AG04450 (cell line): ENCODE measurements at regions not wholly inside any gene's neighbourhood (a gene's known extent, or its start where the extent isn't known, plus 50 kb on each side); places are given as distances from the start of the nearest gene placed in this dataset.
"Not testable (repeated sequence)": the region's sequence is repeated elsewhere in the genome, so short reads cannot be mapped to it uniquely, and the experiment has no call there.

Experiments
- CTCF ChIA-PET: fragments of 300-600, 350-600 bp; formaldehyde crosslinking; extraction: SDS; loops from one replicate; lab custom pipeline; 2022; ENCODE audit warnings: antibody characterized with exemption, inconsistent platforms; lab: Charles Lee
- POLR2A ChIA-PET: fragments of 350-600 bp; formaldehyde crosslinking; extraction: SDS; loops from one replicate; lab custom pipeline; 2021; ENCODE audit warnings: antibody characterized with exemption, inconsistent platforms; lab: Yijun Ruan, JAX
- DNase-seq: peaks from one replicate; pipeline ENCODE4 v3.0.0-alpha.2; 2011; ENCODE audit warnings: low read depth, low spot score
- H3K27ac ChIP-seq: one replicate; pipeline ENCODE4 v1.5.1; 2012; ENCODE audit warnings: low read depth, low read length, control low read depth
- H3K27me3 ChIP-seq: one replicate; pipeline ENCODE4 v1.6.0; 2012; ENCODE audit warnings: low read length; ENCODE audit not compliant: control insufficient read depth, insufficient read depth
- H3K4me3 ChIP-seq: 2 replicates; pipeline ENCODE4 v1.5.1; 2011; ENCODE audit warnings: mild to moderate bottlenecking, low read depth, low read length, control low read depth
- H3K9me3 ChIP-seq: 2 replicates; pipeline ENCODE4 v1.5.1; 2012; ENCODE audit warnings: low read length; ENCODE audit not compliant: control insufficient read depth, insufficient read depth
- TF ChIP-seq, protein P1 (sequence below): IDR thresholded peaks from 2 replicates; pipeline ENCODE4 v1.5.1; 2011; ENCODE audit warnings: low read depth, low read length, control low read depth, inconsistent platforms

DNA sequence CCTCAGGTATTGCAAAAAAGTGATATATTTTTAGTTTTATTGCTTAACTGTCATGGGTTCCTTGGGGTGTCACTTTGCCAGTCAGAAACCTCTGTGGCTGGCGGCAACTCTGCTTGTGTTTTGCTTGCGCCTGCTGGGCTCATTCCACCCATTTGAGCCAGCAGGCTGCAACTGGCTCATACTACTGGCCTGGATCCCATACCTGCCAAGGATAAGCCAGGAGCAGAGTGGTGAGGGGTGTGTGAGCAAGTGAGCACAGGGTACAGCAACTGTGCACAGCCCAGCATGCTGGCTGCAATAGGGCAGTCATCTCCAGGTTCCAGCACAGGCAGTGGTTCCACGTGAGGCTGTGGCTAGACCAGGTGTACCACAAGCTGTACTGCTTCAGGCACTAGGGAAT lies 687.5 kb downstream of the NYAP2 start:
- ChIA-PET CTCF (no interaction called here), POLR2A (no interaction called here)
- H3K27me3 ChIP-seq, result no peaks in the 10 kb centered on the region
- TF ChIP-seq, protein P1, sequence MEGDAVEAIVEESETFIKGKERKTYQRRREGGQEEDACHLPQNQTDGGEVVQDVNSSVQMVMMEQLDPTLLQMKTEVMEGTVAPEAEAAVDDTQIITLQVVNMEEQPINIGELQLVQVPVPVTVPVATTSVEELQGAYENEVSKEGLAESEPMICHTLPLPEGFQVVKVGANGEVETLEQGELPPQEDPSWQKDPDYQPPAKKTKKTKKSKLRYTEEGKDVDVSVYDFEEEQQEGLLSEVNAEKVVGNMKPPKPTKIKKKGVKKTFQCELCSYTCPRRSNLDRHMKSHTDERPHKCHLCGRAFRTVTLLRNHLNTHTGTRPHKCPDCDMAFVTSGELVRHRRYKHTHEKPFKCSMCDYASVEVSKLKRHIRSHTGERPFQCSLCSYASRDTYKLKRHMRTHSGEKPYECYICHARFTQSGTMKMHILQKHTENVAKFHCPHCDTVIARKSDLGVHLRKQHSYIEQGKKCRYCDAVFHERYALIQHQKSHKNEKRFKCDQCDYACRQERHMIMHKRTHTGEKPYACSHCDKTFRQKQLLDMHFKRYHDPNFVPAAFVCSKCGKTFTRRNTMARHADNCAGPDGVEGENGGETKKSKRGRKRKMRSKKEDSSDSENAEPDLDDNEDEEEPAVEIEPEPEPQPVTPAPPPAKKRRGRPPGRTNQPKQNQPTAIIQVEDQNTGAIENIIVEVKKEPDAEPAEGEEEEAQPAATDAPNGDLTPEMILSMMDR, result no peak
- peaks cover 12% of the 10 kb centered on the region for H3K9me3 ChIP-seq
- no peak for DNase-seq
- no peak overlapping the region for H3K27ac ChIP-seq
- no peak overlapping the region for H3K4me3 ChIP-seq

DNA sequence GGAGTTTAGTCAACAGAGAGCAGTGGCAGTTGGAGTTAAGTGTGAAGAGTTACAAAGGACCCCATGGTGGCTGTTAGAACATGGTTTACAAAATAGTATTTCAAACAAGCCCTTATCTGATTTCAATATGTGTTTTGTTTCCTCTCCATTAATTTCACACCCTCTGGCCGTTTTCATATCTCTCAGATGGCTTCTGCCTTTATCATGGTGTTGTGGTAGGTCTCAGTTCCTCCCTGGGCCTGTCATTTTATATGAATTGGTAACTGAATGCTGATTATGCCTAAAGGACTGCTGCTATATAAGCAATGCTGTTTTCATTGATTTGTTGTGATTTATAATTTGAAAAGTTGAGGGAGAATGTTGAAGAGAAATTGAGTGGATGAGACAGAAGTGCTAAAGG lies 686.7 kb downstream of the NYAP2 start:
- ChIA-PET POLR2A (no interaction called here), CTCF (no interaction called here)
- H3K4me3 ChIP-seq, result no peak overlapping the region
- no peaks in the 10 kb centered on the region for H3K27me3 ChIP-seq
- DNase-seq, result no peak
- H3K9me3 ChIP-seq, result peaks cover 12% of the 10 kb centered on the region
- TF ChIP-seq, protein P1, result no peak
- H3K27ac ChIP-seq, result no peak overlapping the region

DNA sequence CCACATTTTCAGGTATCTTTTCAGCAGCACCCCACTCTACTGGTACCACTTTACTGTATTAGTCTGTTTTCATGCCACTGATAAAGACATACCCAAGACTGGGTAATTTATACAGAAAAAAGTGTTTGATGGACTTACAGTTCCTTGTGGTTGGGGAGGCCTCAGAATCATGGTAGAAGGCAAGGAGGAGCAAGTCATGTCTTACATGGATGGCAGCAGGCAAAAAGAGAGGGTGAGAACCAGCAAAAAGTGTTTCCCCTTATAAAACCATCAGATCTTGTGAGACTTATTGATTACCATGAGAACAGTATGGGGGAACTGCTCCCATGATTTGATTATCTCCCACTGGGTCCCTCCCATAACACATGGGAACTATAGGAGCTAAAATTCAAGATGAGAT lies 685.9 kb downstream of the NYAP2 start:
- H3K4me3 ChIP-seq, DNase-seq, H3K27me3 ChIP-seq, POLR2A ChIA-PET, CTCF ChIA-PET, H3K27ac ChIP-seq: not testable (repeated sequence)
- H3K9me3 ChIP-seq, result peaks cover 12% of the 10 kb centered on the region

DNA sequence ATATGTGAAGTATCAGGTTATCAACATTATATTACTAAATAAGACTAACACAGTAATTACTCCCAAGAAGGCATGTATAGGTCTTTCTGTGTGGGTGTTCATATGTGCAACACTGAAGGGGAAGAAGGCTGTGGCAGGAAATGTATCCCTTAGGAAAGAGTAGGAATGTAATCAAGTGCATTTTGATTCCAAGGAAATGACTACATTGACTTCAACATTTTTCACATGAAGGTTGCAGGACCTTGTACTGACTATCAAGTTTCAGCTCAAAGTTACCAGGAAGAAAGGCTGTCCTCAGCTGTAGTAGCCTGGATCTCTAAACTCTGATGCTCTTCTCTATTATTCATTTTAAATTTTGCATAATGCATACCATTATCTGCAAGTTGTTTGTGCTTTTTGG lies 680.8 kb downstream of the NYAP2 start:
- peak; percentile 84 for DNase-seq
- no peak overlapping the region for H3K4me3 ChIP-seq
- peak overlapping the region; percentile 86 for H3K27ac ChIP-seq
- H3K9me3 ChIP-seq, result peaks cover 7% of the 10 kb centered on the region; the same call in 1 of the 2 replicates
- TF ChIP-seq, protein P1, result no peak
- ChIA-PET CTCF (no interaction called here), POLR2A (interaction anchor here (0.9 to 2.3 kb wide), 4 partner anchors 16 to 106 kb away, joined by 3 to 11 read pairs (median 6); no protein-coding TSS in a partner anchor)
- no peaks in the 10 kb centered on the region for H3K27me3 ChIP-seq

DNA sequence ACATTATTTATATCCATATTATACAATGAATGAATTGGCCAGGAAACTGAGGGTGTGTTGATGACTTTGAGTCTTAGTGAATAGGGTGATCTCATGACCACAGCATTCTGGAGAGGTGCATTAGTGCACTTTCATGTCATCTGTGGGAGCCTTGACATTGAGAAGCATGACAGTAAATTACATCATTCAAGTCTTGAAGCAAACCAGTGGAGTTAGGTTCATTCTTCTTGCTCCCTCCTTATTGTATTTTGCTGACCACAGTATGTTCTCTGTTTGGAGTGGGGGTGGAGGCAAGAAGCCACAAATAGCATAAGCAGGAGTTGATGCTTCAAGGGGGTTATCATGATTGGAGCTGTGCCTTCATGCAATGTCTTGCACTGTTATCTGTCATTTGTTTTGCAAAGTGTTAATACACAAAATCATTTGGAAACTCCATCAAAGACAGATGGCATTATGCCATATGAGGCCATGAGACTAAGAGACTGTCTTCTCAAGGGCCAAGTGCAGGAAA lies 680.2 kb downstream of the NYAP2 start:
- Histone ChIP-seq H3K4me3 (no peak overlapping the region), H3K9me3 (peaks cover 8% of the 10 kb centered on the region; the same call in 1 of the 2 replicates), H3K27me3 (no peaks in the 10 kb centered on the region), H3K27ac (peak overlapping the region; percentile 86)
- CTCF ChIA-PET, result no interaction called here
- POLR2A ChIA-PET, result interaction anchor here (1.1 to 2.3 kb wide), 3 partner anchors 35 to 106 kb away, joined by 3 to 11 read pairs (median 7); no protein-coding TSS in a partner anchor
- peak; percentile 86 for DNase-seq
- TF ChIP-seq, protein P1, result no peak
